ENCODE measurements at regions not wholly inside any gene's neighbourhood (a gene's known extent, or its start where the extent isn't known, plus 50 kb on each side); places are given as distances from the start of the nearest gene placed in this dataset.

GRCh38 chr1:175865041-175865766, 121.8 kb upstream of the TNR start:
- CTCF ChIA-PET (ENCODE audit: partially characterized antibody): interaction anchor here (0.6 to 4.1 kb wide), 15 partner anchors 11 to 1304 kb away, joined by 3 to 36 read pairs (median 3); no protein-coding TSS in a partner anchor
- H3K27me3 ChIP-seq (replicated peaks in 1 of 4; ENCODE audit: control insufficient read depth in 3 of 4, extremely low read depth in 1 of 4, insufficient read depth in 3 of 4, low read length in 3 of 4): peaks cover 0 to 6% (median 3%) of the 10 kb centered on the region in 4 experiments; a peak in 4 of 7 replicates
- TF ChIP-seq, protein P1, sequence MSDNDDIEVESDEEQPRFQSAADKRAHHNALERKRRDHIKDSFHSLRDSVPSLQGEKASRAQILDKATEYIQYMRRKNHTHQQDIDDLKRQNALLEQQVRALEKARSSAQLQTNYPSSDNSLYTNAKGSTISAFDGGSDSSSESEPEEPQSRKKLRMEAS (IDR thresholded peaks at IDR 0.05): peak; percentile 48; the same call in 1 of the 2 replicates
- TF ChIP-seq SIX5 (IDR thresholded peaks at IDR 0.05; ENCODE audit: low read depth, low read length) (no peak), ZNF274 (IDR thresholded peaks at IDR 0.05; ENCODE audit: borderline replicate concordance, extremely low read depth, low read length) (no peak), SIN3A (conservative IDR thresholded peaks at IDR 0.05 in 1 of 2, IDR thresholded peaks at IDR 0.05 in 1 of 2; ENCODE audit: low read depth in 1 of 2, low read length in 2 of 2) (0 out of 4 replicates have a peak, but pooled peaks have one; percentile 30 to 48), NANOG (IDR thresholded peaks at IDR 0.05; ENCODE audit: insufficient read depth, low read depth, low read length, poor library complexity, severe bottlenecking) (peak; percentile 5), CREB1 (IDR thresholded peaks at IDR 0.05) (peak; percentile 50; the same call in 1 of the 2 replicates), CTBP2 (IDR thresholded peaks at IDR 0.05; ENCODE audit: borderline replicate concordance, insufficient read depth, insufficient read length, low read length) (peak; percentile 49), TAF7 (optimal IDR thresholded peaks at IDR 0.05; ENCODE audit: borderline replicate concordance, low read depth, low read length) (no peak), SAP30 (IDR thresholded peaks at IDR 0.05; ENCODE audit: insufficient read depth, insufficient replicate concordance, low read length) (no peak), CHD2 (IDR thresholded peaks at IDR 0.05; ENCODE audit: low read length) (peak; percentile 10; the same call in 1 of the 2 replicates)

More at GRCh38 chr1:175865041-175865766, 121.8 kb upstream of the TNR start:
- no peaks in the 10 kb centered on the region for H3K79me1 ChIP-seq (ENCODE audit: low read depth, low read length)
- DNase-seq (ENCODE audit: low read depth in 1 of 2, low spot score in 2 of 2) (peak; percentile 65 to 71), FAIRE-seq (peak; percentile 94)
- H3K4me3 ChIP-seq (ENCODE audit: extremely low read depth in 1 of 4, insufficient read depth in 2 of 4, low read depth in 3 of 4, low read length in 4 of 4): peak overlapping the region in 3 of 4 experiments; percentile 8 to 42 (median 16); a peak in 3 of 8 replicates
- H2BK20ac ChIP-seq (ENCODE audit: low read length): peak overlapping the region; percentile 97
- H2AK5ac ChIP-seq (ENCODE audit: low read depth, low read length): no peak overlapping the region
- no peak overlapping the region for H3K14ac ChIP-seq (ENCODE audit: insufficient read length)
- WGBS, 2 experiments (ENCODE audit: extremely low coverage in 1 of 2, insufficient coverage in 1 of 2, insufficient read length in 1 of 2, insufficient replicate concordance in 2 of 2, low coverage in 1 of 2, low lambda C conversion rate in 2 of 2, missing lambda C conversion rate in 1 of 2): 8% methylated on average over 6 of the region's 6 CpGs; no CpG with 5 or more reads in 1 of the 2 experiments
- no peak overlapping the region for H3K4ac ChIP-seq (replicated peaks; ENCODE audit: insufficient read length, low read depth, low read length)
- POLR2A ChIA-PET (ENCODE audit: partially characterized antibody): interaction anchor here (0.6 to 1.9 kb wide), 8 partner anchors 9 to 315 kb away, joined by 3 to 6 read pairs (median 4); no protein-coding TSS in a partner anchor
- no peak overlapping the region for H3K23ac ChIP-seq (ENCODE audit: insufficient read length)
- peak overlapping the region; percentile 88; the same call in 1 of the 2 replicates for H3K18ac ChIP-seq (ENCODE audit: extremely low read depth, low read length)
- no peaks in the 10 kb centered on the region for H3K79me2 ChIP-seq (ENCODE audit: control insufficient read depth in 1 of 2, insufficient read depth in 2 of 2, low read length in 2 of 2)
- H4K20me1 ChIP-seq (replicated peaks in 1 of 2; ENCODE audit: control insufficient read depth in 1 of 2, insufficient read depth in 2 of 2, low read length in 2 of 2): no peaks in the 10 kb centered on the region
- H3K27ac ChIP-seq (ENCODE audit: low read depth, low read length): peak overlapping the region; percentile 4; the same call in 1 of the 2 replicates
- no peaks in the 10 kb centered on the region for H3K9me3 ChIP-seq (ENCODE audit: insufficient read depth in 2 of 2, low read depth in 1 of 2, low read length in 1 of 2)
- H3K4me1 ChIP-seq (replicated peaks in 1 of 4; ENCODE audit: control insufficient read depth in 3 of 4, insufficient read depth in 4 of 4, low read length in 3 of 4): peaks cover 18 to 39% (median 30%) of the 10 kb centered on the region in 4 experiments
- H3K36me3 ChIP-seq (ENCODE audit: control insufficient read depth in 2 of 4, insufficient read depth in 4 of 4, low read length in 3 of 4): no peaks in the 10 kb centered on the region
- H2BK5ac ChIP-seq (ENCODE audit: low read depth, low read length): peak overlapping the region; percentile 94; the same call in 1 of the 2 replicates
- no peaks in the 10 kb centered on the region; the same call in 1 of the 2 replicates for H3K23me2 ChIP-seq (ENCODE audit: low read depth, low read length)
- H3K4me2 ChIP-seq (ENCODE audit: insufficient read depth in 1 of 2, low read depth in 2 of 2, low read length in 2 of 2): peak overlapping the region; percentile 59 to 73
- peak overlapping the region; percentile 94 for H4K91ac ChIP-seq (replicated peaks; ENCODE audit: insufficient read length, low read length)
- no peak overlapping the region for H3K56ac ChIP-seq (replicated peaks; ENCODE audit: insufficient read length, low read depth, low read length)
- H3K9ac ChIP-seq (replicated peaks in 1 of 4; ENCODE audit: extremely low read depth in 1 of 4, low read depth in 3 of 4, low read length in 3 of 4): no peak overlapping the region; a peak in 2 of 7 replicates
- no peak overlapping the region for H4K8ac ChIP-seq (ENCODE audit: extremely low read depth, insufficient read depth, low read length)
- no peak overlapping the region for H2AFZ ChIP-seq (ENCODE audit: low read length)
- no peak overlapping the region for H4K5ac ChIP-seq (ENCODE audit: insufficient read length, low read depth, low read length)
- no peak overlapping the region for H2BK15ac ChIP-seq (ENCODE audit: low read length)
- peak overlapping the region; percentile 95 for H2BK120ac ChIP-seq (replicated peaks; ENCODE audit: low read depth, low read length)
- peak overlapping the region; percentile 98; the same call in 1 of the 2 replicates for H2BK12ac ChIP-seq (ENCODE audit: low read depth, low read length)
